T-helper 22 cell (primary cell): ENCODE measurements at regions not wholly inside any gene's neighbourhood (a gene's known extent, or its start where the extent isn't known, plus 50 kb on each side); places are given as distances from the start of the nearest gene placed in this dataset.

Experiments
- DNase-seq: peaks from one replicate; pipeline ENCODE4 v3.0.0-alpha.2; 2020; ENCODE audit warnings: low read depth

DNA sequence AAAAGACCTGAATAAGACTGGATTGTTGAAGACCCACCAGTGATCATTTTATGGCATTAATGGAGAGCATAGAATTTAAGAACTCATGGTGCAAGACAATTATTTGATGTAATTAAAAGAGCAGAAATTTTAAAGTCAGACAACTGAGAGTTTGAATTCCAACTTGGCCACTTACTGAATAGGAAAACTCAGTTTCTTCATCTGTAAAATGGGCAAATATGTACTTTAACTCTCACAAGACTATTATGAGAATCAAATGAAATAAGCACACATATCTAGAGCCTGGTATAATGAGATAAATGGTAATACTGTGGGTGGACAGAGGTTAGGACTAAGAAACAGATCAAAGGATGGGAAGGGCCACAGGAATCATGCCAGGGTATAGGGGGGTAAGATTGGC lies 88.0 kb downstream of the SOX9 start:
- DNase-seq, result no peak

GRCh38 chr17:72212041-72212440 lies 91.2 kb downstream of the SOX9 start:
- DNase-seq, result no peak

DNA sequence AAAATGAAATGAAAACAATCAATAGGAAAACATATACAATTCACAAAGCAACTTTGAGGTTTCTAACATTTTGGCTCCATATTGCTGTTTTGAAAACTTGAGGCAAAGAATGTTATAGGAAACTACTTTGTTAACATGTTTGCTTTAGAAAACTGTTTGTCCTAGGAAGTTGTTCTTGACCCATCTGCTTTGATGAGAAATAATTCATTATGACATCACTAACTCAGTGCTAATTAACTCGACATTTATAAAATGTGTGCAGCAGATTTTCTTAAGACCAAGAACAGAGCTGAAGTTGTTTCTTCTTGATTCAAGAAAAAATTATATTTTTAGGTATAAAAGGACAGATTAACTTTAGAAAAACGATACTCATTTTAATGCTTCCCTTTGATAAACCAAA lies 94.7 kb downstream of the SOX9 start:
- DNase-seq, result no peak

- DNase-seq, result no peak
These were observed 95.1 kb downstream of the SOX9 start for GRCh38 chr17:72215928-72216327.

GRCh38 chr17:72219137-72219823 lies 98.5 kb downstream of the SOX9 start:
- DNase-seq, result no peak

- DNase-seq, result no peak
These were observed 99.1 kb downstream of the SOX9 start for GRCh38 chr17:72219824-72220493.

DNA sequence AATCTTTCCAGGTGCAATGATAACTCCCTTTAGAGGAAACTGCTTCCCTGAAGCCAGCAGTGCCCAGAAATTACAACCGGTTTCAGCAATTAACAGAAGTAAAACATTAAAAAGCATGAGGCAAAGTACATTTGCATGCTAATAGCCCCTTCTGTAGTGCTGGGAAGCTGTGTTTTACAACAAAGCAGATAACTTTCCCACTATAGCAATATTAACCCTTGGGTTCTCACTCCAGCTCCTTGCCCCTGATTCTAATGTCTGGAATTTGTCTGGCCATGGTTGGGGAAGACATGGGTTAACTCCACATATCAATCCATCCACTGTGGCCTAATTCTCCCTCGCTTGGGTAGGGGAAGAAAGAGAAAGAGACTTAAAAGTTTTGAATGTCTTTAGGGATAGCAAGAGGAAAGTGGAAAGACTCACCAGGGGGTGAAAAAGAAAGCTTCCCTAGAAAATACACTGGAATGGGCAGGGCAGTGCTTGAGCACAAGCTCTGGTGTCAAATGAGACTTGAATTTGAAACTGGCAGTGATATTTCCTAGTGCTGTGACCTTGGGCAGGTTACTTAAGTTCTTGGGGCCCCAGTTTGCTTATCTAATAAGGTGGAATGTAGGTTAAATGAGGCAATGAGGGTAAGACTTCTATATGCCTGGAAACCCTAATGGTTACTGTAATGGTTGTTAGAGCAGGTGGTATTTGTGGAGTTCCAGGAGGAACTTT lies 102.0 kb downstream of the SOX9 start:
- no peak for DNase-seq

- no peak for DNase-seq
These were observed 103.1 kb downstream of the SOX9 start for GRCh38 chr17:72223866-72224291.

- no peak for DNase-seq
These were observed 105.5 kb downstream of the SOX9 start for GRCh38 chr17:72226322-72226721.

DNA sequence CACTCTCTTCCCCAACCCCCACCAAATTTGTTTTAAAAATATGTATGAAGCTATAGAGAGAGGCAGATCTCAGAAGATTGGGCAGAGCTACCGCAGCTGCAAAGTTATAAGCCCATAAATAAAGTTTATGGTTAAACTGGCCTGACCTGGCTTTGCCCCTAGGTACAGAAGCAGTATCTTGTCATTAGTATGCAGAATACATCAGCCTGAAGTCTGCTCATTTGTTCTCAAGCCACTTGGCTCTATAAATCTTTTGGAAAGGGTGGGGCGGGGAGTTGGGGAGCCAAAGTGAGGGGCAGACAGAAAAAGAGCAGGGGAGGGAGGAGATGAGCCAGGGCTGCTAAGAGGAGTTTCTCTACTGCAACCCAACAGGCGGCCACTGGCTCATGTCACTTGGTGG lies 113.2 kb downstream of the SOX9 start:
- no peak for DNase-seq

- DNase-seq, result no peak
These were observed 114.2 kb downstream of the SOX9 start for GRCh38 chr17:72234985-72235384.

GRCh38 chr17:72236980-72237633 lies 116.3 kb downstream of the SOX9 start:
- DNase-seq, result no peak

- no peak for DNase-seq
These were observed 117.4 kb downstream of the SOX9 start for GRCh38 chr17:72238157-72238673.

GRCh38 chr17:72239548-72239947 lies 118.7 kb downstream of the SOX9 start:
- DNase-seq, result no peak

- no peak for DNase-seq
These were observed 119.5 kb downstream of the SOX9 start for GRCh38 chr17:72240333-72240732.

DNA sequence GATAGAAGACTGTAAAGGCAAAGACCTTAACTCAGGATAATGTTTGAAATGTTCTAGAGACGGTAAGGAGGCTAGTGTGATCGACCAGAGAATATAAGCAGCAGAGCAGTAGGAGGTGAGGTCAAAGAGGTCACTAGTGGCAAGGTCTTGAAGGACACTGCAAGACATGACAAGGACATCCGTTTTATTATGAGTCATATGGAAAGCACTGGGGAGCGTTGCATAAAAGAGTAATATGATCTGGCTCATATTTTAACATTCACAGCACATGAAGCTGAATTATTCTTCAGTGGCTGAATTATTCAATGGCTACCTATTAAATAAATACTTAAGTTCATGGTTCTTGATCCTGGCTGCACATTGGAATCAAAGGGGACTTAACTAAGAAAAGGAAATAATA lies 123.7 kb downstream of the SOX9 start:
- no peak for DNase-seq

DNA sequence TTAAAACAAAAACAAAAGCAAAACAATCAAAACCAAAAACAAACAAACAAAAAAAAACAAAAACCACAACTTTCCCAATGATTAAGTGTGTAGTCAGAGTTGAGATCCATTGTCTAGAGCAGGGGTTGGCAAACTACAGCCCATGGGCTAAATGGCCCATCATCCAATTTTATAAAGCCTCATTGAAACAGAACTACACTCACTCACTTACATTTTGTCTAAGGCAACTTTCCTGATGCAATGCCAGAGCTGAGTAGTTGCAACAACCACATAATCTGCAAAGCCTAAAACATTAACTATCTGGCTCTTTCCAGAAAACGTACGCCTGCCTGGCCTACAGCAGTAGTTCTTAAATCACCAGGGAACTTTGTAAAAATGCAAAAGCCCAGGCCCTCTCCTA lies 124.1 kb downstream of the SOX9 start:
- no peak for DNase-seq

GRCh38 chr17:72249441-72249840 lies 128.6 kb downstream of the SOX9 start:
- no peak for DNase-seq

GRCh38 chr17:72250206-72250605 lies 129.4 kb downstream of the SOX9 start:
- DNase-seq, result no peak

GRCh38 chr17:72253597-72253996 lies 132.8 kb downstream of the SOX9 start:
- no peak for DNase-seq

DNA sequence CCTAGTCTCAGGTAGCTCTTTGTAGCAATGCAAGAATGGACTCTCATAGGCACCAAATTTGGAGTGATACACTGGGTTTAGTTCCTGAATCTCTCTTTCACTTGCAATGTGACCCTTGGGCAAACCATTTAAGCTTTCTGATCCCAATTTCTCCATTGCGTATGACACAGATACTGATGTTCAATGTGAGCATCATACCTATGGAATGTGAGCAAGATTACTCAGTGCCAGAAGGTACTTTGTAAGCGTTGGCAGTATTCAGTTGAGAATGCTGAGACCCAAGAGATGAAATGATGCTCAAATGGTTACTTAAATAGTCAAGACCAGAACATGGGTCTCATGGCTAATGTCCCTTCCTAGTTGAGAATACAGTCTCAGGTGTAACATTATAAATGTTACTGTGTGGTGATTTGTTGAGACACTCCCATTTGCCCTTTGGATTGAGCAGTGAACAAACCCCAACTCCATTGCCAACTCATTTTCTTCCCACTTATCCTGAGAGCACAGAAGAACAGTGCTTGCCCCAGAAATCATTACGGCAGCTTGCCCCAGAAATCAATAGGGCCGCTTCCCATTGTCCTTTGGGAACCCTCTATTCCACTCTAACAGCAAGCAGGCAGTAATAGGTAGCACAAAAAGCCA lies 134.1 kb downstream of the SOX9 start:
- no peak for DNase-seq

- no peak for DNase-seq
These were observed 134.7 kb downstream of the SOX9 start for GRCh38 chr17:72255481-72255880.
